ENCODE measurements at regions not wholly inside any gene's neighbourhood (a gene's known extent, or its start where the extent isn't known, plus 50 kb on each side); places are given as distances from the start of the nearest gene placed in this dataset.
"Not testable (repeated sequence)": the region's sequence is repeated elsewhere in the genome, so short reads cannot be mapped to it uniquely, and the experiment has no call there.

DNA sequence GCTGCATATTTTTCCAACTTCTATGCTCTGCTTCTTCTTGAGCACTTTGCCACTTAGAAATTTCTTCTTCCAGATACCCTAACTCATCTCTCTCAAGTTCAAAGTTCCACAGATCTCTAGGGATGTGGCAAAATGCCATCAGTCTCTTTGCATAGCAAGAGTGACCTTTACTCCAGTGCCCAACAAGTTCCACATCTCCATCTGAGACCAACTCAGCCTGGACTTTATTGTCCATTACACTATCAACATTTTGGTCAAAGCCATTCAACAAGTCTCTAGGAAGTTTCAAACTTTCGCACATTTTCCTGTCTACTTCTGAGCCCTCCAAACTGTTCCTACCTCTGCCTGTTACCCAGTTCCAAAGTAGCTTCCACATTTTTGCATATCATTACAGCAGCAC lies 946.2 kb upstream of the TMEFF2 start:
- DNase-seq (ENCODE audit: low read depth); H3K4me3 ChIP-seq (ENCODE audit: low read depth, low read length): not testable (repeated sequence)

DNA sequence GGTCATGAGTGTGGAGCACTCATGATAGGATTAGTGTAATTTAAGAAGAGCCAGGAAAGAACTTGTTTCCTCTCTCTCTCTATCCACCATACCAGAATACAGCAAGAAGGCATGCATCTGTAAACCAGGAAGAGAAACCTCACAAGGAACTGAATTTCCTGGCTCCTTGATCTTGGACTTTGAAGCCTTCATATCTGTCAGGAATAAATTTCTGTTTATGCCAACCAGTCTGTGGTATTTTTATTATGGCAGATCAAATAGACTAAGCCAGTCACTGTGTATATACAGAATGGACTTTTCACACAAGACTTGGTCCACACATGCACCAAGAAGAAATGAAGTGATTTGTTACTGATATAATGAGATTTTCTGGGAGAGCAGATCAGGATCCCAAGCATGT lies 930.1 kb upstream of the TMEFF2 start:
- no peak overlapping the region for H3K4me3 ChIP-seq (ENCODE audit: low read depth, low read length)

DNA sequence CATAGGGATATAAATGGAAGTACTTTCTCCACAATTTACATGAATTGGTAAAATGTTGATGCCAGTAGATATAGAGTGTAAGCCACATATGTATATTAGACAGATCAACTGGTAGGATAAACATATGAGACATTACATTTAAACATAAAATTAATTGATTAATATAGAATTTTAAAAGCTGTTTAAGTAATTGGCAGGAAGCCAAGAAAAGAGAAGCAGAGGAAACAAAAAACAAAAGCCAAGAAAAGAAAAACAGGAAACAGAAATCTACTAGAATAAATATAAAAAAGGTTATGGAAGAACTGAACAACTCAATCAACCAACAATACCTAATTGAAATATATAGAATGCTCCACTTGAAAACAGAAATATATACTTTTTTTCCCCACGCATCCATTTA lies 920.1 kb upstream of the TMEFF2 start:
- DNase-seq (ENCODE audit: low read depth), result no peak
- no peak overlapping the region for H3K4me3 ChIP-seq (ENCODE audit: low read depth, low read length)

More for the DNA sequence above, 930.1 kb upstream of the TMEFF2 start:
- DNase-seq (ENCODE audit: low read depth), result no peak

DNA sequence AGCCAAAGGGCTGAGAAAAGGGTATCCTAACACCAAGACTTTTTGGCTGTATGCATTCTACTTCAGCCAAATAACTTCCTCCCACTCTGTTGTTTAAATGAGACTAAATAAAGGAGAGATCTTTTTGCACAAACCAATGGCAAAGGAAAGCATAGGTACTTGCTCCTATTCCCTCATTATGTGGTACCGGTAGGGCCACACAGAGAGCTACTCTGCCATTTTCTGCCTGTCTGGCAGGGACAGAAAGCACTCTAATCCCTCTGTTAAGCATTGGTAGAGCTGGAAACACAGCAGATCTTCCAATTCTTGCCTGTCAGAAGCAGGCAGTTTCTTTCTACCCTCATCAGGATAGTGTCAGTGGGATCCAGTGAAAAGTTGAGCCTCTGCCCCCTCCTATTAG lies 918.3 kb upstream of the TMEFF2 start:
- no peak overlapping the region for H3K4me3 ChIP-seq (ENCODE audit: low read depth, low read length)
- DNase-seq (ENCODE audit: low read depth), result no peak

DNA sequence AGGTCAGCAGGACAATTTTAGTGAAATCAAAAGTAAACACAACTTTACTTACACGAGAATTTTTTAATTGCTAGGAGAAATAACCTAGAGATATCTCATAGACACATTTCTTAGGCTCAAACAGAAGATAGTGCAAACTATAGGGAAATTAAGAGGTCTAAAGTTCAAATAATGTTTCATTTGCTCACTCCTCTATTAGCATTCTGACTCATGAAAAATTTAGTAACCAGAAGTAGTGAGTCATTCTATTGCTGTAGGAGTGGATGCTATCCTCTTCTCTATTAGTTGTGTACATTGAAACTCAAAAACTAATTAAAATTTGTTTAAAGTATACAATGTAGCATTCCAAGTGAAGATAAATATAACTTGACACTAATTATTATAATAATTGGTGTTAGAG lies 908.3 kb upstream of the TMEFF2 start:
- no peak overlapping the region for H3K4me3 ChIP-seq (ENCODE audit: low read depth, low read length)
- peak; percentile 16 for DNase-seq (ENCODE audit: low read depth)

DNA sequence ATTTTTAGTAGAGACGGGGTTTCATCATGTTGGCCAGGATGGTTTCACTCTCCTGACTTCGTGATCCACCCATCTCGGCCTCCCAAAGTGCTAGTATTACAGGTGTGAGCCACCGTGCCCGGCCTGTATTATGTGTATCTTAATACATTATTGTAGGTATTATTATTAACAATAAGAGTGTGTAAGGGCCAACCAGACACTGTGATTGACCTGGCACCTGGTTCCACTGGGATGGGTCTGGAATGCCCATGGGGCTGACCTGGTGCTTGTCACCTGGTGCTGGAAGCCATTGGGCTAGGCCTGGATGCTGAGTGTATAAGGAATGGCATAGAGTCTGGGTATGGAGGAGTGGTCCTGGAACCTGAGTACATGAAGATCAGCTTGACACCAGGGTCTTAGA lies 906.9 kb upstream of the TMEFF2 start:
- DNase-seq (ENCODE audit: low read depth), result no peak
- H3K4me3 ChIP-seq (ENCODE audit: low read depth, low read length), result no peak overlapping the region

DNA sequence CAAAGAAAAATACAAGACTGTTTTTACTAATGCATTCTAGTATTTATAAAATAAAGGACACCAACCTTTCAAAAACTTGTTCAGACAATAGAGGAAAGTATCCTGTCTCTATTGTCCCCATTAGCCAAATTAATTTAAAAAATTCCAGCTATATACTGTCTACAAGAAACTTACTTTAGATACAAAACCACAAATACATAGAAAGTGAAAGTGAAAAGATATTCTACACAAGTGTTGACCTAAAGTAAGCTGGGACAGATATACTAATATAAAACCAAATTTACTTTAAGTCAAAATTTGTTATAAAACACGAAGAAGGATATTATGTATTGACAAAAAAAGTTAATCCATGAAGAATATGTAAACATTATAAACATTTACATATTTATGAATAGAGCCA lies 893.3 kb upstream of the TMEFF2 start:
- DNase-seq (ENCODE audit: low read depth), result no peak
- H3K4me3 ChIP-seq (ENCODE audit: low read depth, low read length), result no peak overlapping the region

DNA sequence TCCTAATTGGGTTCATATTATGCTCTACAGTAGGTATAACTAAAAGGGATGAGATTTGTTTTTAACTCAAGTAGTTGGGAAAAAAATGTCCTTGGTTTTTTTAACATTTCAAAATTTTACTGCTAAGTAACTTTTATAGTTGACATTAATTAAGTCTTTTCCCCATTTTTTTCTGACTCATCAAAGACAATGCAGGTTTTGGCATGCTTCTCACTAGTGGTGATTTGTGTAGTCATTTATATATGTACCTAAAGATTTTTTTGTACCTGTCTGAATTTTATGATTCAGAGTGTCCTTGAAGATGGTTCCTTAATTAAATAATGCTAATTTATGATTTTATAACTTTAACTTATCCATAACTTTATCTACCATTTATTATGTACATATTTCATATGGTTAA lies 882.3 kb upstream of the TMEFF2 start:
- no peak for DNase-seq (ENCODE audit: low read depth)
- H3K4me3 ChIP-seq (ENCODE audit: low read depth, low read length), result no peak overlapping the region

DNA sequence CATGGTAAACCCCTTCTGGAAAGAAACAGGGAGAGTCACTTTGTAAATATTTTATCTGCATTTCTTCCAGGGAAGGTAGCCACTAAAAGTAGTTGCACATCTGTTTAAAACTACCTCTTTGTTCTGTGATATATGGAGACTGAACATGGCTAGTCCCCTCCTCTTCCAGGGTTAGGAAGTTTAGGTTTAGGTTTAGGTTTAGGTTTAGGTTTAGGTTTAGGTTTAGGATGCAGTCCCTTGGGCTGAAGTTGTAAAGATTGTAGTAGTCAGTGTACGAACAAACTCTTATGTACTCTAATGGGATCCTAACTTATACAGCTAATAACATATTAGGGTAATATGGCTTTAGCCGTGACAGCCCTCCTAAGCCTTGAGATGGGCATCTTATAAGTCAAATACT lies 880.2 kb upstream of the TMEFF2 start:
- H3K4me3 ChIP-seq (ENCODE audit: low read depth, low read length), result no peak overlapping the region
- no peak for DNase-seq (ENCODE audit: low read depth)

DNA sequence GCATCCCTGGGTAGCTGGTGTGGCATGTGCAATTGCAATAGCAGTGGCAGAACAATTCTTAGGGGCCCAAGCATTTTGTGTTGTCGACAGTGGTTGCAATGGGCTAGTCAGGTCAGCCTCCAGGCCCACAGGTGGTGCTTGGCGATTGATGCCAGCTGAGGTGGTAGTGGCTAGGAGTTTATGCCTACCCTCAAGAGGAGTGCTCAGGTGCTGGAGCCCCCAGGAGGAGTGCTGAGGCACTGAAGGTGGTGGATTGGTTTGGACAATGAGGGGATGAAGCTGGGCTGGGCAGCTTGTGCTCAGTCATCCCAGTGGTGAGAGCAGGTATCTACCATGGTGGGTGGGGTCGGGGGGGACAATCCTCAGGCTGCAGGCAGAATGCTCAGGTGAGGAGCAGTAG lies 877.9 kb upstream of the TMEFF2 start:
- DNase-seq (ENCODE audit: low read depth), result no peak
- no peak overlapping the region for H3K4me3 ChIP-seq (ENCODE audit: low read depth, low read length)

DNA sequence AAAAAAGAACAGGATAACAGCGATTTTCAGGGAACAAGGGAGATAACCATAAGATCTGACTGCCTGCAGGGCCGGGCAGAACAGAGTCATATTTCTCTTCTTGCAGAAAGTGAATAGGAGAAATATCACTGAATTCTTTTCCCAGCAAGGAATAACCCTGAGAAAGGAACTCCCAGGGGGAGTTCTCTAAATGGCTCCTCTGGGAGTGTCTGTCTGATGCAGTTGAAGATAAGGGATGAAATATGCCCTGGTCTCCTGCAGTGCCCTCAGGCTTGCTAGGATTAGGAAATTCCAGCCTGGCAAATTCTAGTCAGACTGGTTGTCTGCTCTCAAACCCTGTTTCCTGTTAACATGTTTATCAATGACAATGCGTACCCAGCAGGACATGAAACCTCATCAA lies 830.8 kb upstream of the TMEFF2 start:
- not testable (repeated sequence) for DNase-seq (ENCODE audit: low read depth); H3K4me3 ChIP-seq (ENCODE audit: low read depth, low read length)

DNA sequence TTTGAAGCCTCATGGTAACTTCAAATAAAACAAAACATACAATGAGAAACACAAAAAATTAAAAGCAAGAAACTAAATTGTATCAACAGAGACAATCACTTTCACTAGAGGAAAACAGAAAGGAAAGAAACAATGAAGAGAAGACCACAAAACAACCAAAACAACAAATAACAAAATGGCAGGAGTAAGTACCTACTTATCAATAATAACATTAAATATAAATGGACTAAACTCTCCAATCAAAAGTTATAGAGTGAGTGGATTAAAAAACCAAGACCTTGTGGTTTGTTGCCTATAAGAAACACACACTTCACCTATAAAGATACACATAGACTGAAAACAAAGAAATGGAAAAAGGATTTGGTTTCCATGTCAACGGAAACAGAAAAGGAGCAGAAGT lies 830.1 kb upstream of the TMEFF2 start:
- no peak for DNase-seq (ENCODE audit: low read depth)

DNA sequence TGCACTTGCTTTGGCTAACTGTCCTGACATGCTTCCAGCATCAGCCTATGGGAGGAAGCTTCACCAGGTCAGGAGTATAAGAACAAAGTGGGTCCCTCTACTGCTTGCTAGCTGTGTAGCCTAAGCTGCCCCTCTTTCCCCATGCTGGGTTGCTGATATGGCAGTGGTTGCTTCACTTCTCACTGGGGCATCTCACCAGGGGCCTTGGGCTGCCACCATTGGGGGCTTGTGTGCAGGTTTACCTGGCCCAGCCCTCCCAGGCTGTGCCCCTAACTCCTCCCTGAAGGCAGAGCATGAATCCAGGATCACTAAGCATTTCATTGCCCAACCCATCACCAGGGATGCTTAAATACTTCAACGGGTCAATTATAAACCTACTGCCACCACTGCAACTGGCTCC lies 817.1 kb upstream of the TMEFF2 start:
- no peak for DNase-seq (ENCODE audit: low read depth)
- H3K4me3 ChIP-seq (ENCODE audit: low read depth, low read length), result no peak overlapping the region

More for the DNA sequence above, 830.1 kb upstream of the TMEFF2 start:
- H3K4me3 ChIP-seq (ENCODE audit: low read depth, low read length), result no peak overlapping the region

DNA sequence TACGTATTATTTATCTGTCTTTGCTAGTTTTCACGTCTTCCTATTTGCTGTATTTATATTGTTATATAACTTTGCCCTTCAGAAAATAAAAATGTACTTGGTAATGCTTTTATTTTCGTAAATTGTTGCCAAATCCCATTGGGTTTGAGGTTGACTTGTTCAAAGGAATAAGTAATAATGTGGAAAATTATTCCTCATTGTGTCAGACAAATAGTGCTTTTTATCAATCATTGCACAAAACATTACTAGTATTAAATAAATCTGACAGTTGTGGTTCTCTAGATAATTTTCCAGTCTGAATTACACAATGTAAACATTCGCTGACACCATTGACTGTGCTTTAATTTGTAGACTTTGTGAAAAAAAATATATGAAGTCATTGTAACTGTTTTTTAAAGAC lies 798.3 kb upstream of the TMEFF2 start:
- DNase-seq (ENCODE audit: low read depth), result no peak

DNA sequence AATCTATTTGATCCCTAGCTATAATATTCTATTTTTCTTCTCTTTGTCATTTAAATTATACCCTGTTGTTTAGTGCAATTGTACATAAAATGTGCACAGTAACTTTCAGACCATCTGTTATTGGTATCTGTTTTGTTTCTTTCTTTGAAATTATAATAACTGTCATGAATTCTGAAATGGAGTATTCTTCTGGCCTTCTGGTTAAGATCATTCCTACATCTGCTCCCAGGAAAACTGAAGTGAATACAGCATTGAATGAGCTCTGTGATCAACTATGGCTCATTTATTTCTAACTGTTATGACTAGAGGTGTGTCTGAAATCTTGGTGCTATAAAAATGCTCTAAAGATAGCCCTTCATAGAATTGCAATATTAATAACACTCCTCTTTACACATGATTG lies 788.4 kb upstream of the TMEFF2 start:
- no peak for DNase-seq (ENCODE audit: low read depth)
- no peak overlapping the region for H3K4me3 ChIP-seq (ENCODE audit: low read depth, low read length)

More for the DNA sequence above, 798.3 kb upstream of the TMEFF2 start:
- no peak overlapping the region for H3K4me3 ChIP-seq (ENCODE audit: low read depth, low read length)

DNA sequence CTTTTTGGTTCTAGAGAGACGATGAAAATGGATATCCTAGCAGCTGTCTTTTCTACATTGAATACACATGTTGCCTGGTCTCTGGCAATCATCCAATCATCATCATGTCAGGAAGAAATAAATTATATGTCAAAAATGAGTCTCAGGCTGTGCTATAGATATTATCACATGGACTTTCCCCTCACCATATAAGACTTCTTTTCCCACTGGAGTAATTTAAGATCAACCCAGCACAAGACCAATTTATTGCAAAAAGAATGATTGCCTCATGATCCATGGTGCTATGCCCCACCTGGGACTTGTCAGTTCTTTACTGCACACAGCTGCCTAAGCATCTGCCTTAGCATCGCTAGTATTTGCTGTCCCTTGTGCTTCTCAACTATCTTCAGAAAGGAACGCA lies 783.7 kb upstream of the TMEFF2 start:
- H3K4me3 ChIP-seq (ENCODE audit: low read depth, low read length), result no peak overlapping the region
- peak; percentile 36 for DNase-seq (ENCODE audit: low read depth)

DNA sequence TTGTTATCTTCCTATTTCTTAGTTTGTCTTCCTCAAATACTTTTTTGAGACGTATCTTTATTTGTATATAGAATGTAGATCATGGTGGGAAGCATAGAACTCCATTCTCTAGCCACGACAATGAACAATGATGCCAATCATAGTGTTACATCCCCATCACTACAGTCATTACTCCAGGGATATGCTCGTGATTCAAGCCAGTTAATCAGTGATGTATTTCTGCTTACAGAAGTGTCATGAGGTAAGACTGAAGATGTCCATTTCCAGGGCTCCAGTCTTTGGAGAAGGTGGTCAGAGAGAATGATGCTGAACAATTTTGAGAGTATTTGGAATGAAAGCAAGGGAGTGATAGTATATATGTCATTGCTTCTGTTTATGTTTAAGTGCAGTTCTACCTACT lies 777.2 kb upstream of the TMEFF2 start:
- H3K4me3 ChIP-seq (ENCODE audit: low read depth, low read length), result no peak overlapping the region
- DNase-seq (ENCODE audit: low read depth), result no peak

DNA sequence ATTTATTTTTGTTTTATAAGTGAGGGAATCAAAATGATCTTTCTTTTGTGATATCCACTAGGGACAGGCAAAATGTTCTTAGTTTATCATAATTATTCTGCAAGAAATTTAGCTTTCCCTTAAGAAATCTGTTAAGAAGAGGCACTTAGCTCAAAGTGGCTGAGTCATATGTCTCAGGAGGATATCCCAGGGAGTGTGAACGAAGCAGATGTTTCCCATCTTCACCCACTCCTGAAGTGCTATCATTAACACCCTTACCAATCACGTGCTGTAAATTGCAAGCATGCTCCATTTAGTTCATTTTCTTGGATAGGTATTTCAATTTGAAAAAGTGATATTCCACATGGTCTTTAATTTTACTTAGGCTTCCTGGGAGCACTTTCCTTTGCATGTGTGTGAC lies 774.3 kb upstream of the TMEFF2 start:
- no peak overlapping the region for H3K4me3 ChIP-seq (ENCODE audit: low read depth, low read length)
- peak; percentile 23 for DNase-seq (ENCODE audit: low read depth)

DNA sequence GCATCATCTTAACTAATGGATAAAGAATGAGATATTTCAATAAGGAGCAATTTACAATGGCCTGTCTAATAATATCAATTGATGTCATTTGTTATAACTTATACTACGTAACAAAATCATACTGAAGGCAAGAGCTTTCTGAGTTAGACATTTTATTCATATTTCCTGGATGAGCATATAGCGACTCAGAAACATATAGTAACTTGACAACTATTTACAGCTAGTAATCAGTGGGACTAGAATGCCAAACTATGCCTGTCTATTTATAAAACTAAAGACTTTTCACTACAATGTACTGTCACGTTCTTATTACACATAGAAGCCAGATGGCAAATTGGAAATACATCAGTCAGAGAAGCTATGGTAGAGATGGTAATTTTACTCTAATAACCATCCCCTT lies 766.2 kb upstream of the TMEFF2 start:
- DNase-seq (ENCODE audit: low read depth), result no peak
- H3K4me3 ChIP-seq (ENCODE audit: low read depth, low read length), result no peak overlapping the region

DNA sequence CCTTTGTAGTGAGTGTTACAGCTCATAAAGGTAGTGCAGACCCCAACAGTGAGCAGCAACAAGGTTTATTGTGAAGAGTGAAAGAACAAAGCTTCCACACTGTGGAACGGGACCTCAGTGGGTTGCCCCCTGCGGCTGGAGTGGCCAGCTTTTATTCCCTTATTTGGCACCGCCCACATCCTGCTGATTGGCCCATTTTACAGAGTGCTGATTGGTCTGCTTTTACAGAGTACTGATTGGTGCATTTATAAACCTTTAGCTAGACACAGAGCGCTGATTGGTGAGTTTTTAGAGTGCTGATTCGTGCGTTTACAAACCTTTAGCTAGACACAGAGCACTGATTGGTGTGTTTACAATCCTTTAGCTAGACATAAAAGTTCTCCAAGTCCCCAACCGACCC lies 763.9 kb upstream of the TMEFF2 start:
- DNase-seq (ENCODE audit: low read depth); H3K4me3 ChIP-seq (ENCODE audit: low read depth, low read length): not testable (repeated sequence)

DNA sequence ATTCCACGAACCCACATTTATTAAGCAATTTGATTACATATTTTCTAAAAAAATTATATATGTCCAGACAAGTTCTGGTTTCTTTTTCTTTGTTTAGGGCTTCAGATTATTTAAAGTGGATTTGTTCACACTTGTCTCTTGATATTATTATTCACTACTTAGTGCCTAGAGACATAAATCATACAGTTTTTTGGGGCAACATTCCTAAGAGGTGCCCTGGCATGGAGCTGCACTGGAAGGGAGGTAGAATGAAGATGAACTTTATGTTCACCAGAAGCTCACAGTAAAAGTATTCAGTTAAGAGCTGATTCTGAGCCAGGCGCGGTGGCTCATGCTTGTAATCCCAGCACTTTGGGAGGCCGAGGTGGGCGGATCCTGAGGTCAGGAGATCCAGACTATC lies 762.7 kb upstream of the TMEFF2 start:
- DNase-seq (ENCODE audit: low read depth), result no peak

DNA sequence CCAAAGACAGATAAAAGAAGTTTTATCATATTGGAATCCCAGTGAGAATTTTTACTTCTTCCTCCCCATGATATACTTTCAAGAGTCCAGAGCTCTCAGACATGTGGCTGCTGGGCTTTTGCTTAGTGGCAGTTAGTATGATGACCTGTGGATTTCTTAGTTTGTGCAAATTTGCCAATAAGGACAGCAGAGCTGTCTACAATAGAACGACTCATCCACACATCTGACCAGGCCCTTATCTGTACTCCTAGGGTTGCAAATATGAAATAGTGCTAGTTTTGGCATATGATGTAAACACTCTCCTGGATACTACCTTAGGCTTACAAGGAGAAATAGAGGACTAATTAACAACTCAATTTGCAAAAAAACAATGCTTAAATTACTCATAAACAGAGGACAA lies 758.4 kb upstream of the TMEFF2 start:
- no peak overlapping the region for H3K4me3 ChIP-seq (ENCODE audit: low read depth, low read length)
- DNase-seq (ENCODE audit: low read depth), result no peak

More for the DNA sequence above, 762.7 kb upstream of the TMEFF2 start:
- H3K4me3 ChIP-seq (ENCODE audit: low read depth, low read length), result no peak overlapping the region

Measured in skeletal muscle cell (primary cell).